IPS-18c (cell line): ENCODE measurements at regions not wholly inside any gene's neighbourhood (a gene's known extent, or its start where the extent isn't known, plus 50 kb on each side); places are given as distances from the start of the nearest gene placed in this dataset.

Experiments used
- H3K4me3 ChIP-seq: 2 replicates; pipeline ENCODE4 v1.7.0; 2013; ENCODE audit warnings: low read depth, mild to moderate bottlenecking, low read length, moderate library complexity; ENCODE audit not compliant: insufficient read depth
- H3K9me3 ChIP-seq: one replicate; pipeline ENCODE4 v1.6.1; 2013; ENCODE audit warnings: mild to moderate bottlenecking, low read length, moderate library complexity; ENCODE audit not compliant: control insufficient read depth, insufficient read depth

- H3K9me3 ChIP-seq: no peaks in the 10 kb centered on the region
- no peak overlapping the region for H3K4me3 ChIP-seq
Measured at GRCh38 chr5:175319199-175319598, 124.8 kb downstream of the DRD1 start.

- no peaks in the 10 kb centered on the region for H3K9me3 ChIP-seq
- no peak overlapping the region for H3K4me3 ChIP-seq
Measured at GRCh38 chr5:175317872-175318271, 126.1 kb downstream of the DRD1 start.

- Histone ChIP-seq H3K9me3 (peaks cover 3% of the 10 kb centered on the region), H3K4me3 (no peak overlapping the region)
Measured at GRCh38 chr5:175309218-175309810, 134.7 kb downstream of the DRD1 start.

- Histone ChIP-seq H3K9me3 (peaks cover 3% of the 10 kb centered on the region), H3K4me3 (no peak overlapping the region)
Measured at GRCh38 chr5:175308701-175309100, 135.3 kb downstream of the DRD1 start.

- Histone ChIP-seq H3K9me3 (peaks cover 3% of the 10 kb centered on the region), H3K4me3 (no peak overlapping the region)
Measured at GRCh38 chr5:175306381-175306780, 137.6 kb downstream of the DRD1 start.

- H3K4me3 ChIP-seq: no peak overlapping the region
- H3K9me3 ChIP-seq: peaks cover 3% of the 10 kb centered on the region
Measured at GRCh38 chr5:175305251-175305650, 138.7 kb downstream of the DRD1 start.

GRCh38 chr5:175290379-175290778 lies 153.6 kb downstream of the DRD1 start:
- Histone ChIP-seq H3K4me3 (no peak overlapping the region), H3K9me3 (peaks cover 2% of the 10 kb centered on the region)

GRCh38 chr5:175288048-175288621 lies 155.8 kb downstream of the DRD1 start:
- Histone ChIP-seq H3K9me3 (no peaks in the 10 kb centered on the region), H3K4me3 (no peak overlapping the region)

GRCh38 chr5:175286981-175287380 lies 157.0 kb downstream of the DRD1 start:
- Histone ChIP-seq H3K9me3 (no peaks in the 10 kb centered on the region), H3K4me3 (no peak overlapping the region)

- no peaks in the 10 kb centered on the region for H3K9me3 ChIP-seq
- no peak overlapping the region for H3K4me3 ChIP-seq
Measured at GRCh38 chr5:175285261-175285660, 158.7 kb downstream of the DRD1 start.

GRCh38 chr5:175284806-175285205 lies 159.2 kb downstream of the DRD1 start:
- no peaks in the 10 kb centered on the region for H3K9me3 ChIP-seq
- no peak overlapping the region for H3K4me3 ChIP-seq

- Histone ChIP-seq H3K9me3 (no peaks in the 10 kb centered on the region), H3K4me3 (no peak overlapping the region)
Measured at GRCh38 chr5:175282611-175283225, 161.3 kb downstream of the DRD1 start.

GRCh38 chr5:175281714-175282113 lies 162.3 kb downstream of the DRD1 start:
- Histone ChIP-seq H3K4me3 (no peak overlapping the region), H3K9me3 (no peaks in the 10 kb centered on the region)

GRCh38 chr5:175281257-175281656 lies 162.7 kb downstream of the DRD1 start:
- Histone ChIP-seq H3K9me3 (no peaks in the 10 kb centered on the region), H3K4me3 (no peak overlapping the region)

- H3K4me3 ChIP-seq: no peak overlapping the region
- H3K9me3 ChIP-seq: no peaks in the 10 kb centered on the region
Measured at GRCh38 chr5:175279506-175279905, 164.5 kb downstream of the DRD1 start.

- Histone ChIP-seq H3K4me3 (no peak overlapping the region), H3K9me3 (no peaks in the 10 kb centered on the region)
Measured at GRCh38 chr5:175275748-175276147, 168.2 kb downstream of the DRD1 start.

- H3K4me3 ChIP-seq: no peak overlapping the region
- no peaks in the 10 kb centered on the region for H3K9me3 ChIP-seq
Measured at GRCh38 chr5:175275097-175275496, 168.9 kb downstream of the DRD1 start.

- no peaks in the 10 kb centered on the region for H3K9me3 ChIP-seq
- H3K4me3 ChIP-seq: no peak overlapping the region
Measured at GRCh38 chr5:175274171-175274570, 169.8 kb downstream of the DRD1 start.

- Histone ChIP-seq H3K4me3 (no peak overlapping the region), H3K9me3 (no peaks in the 10 kb centered on the region)
Measured at GRCh38 chr5:175264406-175264805, 179.6 kb downstream of the DRD1 start.
